T-helper 1 cell treated with Interleukin-12 subunit alpha and Interleukin-12 subunit beta and Interleukin-4 antibody, amounts not matched to agents 30 ng/mL and 1 ng/mL, for 36 hours (primary cell): ENCODE measurements at regions not wholly inside any gene's neighbourhood (a gene's known extent, or its start where the extent isn't known, plus 50 kb on each side); places are given as distances from the start of the nearest gene placed in this dataset.
"Not testable (repeated sequence)": the region's sequence is repeated elsewhere in the genome, so short reads cannot be mapped to it uniquely, and the experiment has no call there.

Experiments
- intact Hi-C: fragments of 100-400 bp; cut with micrococcal nuclease; formaldehyde crosslinking; loops from one replicate; pipeline ENCODE4 v1.15.1; 2024

GRCh38 chr6:168255283-168255881, 64.2 kb downstream of the DACT2 start:
- intact Hi-C loops = no loop called here

- intact Hi-C loops = no loop called here
These were observed 67.3 kb downstream of the DACT2 start for GRCh38 chr6:168252267-168252666.

GRCh38 chr6:168250250-168250649, 69.3 kb downstream of the DACT2 start:
- intact Hi-C loops = no loop called here

- intact Hi-C loops = no loop called here
These were observed 69.8 kb downstream of the DACT2 start for GRCh38 chr6:168249746-168250145.

- intact Hi-C loops = no loop called here
These were observed 71.4 kb downstream of the DACT2 start for GRCh38 chr6:168248148-168248620.

GRCh38 chr6:168247443-168248147, 72.0 kb downstream of the DACT2 start:
- intact Hi-C loops = no loop called here

- intact Hi-C loops = no loop called here
These were observed 74.5 kb downstream of the DACT2 start for GRCh38 chr6:168244961-168245551.

GRCh38 chr6:168243812-168244376, 75.7 kb downstream of the DACT2 start:
- intact Hi-C loops = no loop called here

- intact Hi-C loops = no loop called here
These were observed 76.7 kb downstream of the DACT2 start for GRCh38 chr6:168242940-168243225.

- intact Hi-C loops = no loop called here
These were observed 77.3 kb downstream of the DACT2 start for GRCh38 chr6:168242111-168242939.

GRCh38 chr6:168240160-168240559, 79.4 kb downstream of the DACT2 start:
- intact Hi-C loops = no loop called here

- intact Hi-C loops = no loop called here
These were observed 80.4 kb downstream of the DACT2 start for GRCh38 chr6:168239044-168239773.

- intact Hi-C loops = no loop called here
These were observed 81.2 kb downstream of the DACT2 start for GRCh38 chr6:168238159-168238909.

- intact Hi-C loops = not testable (repeated sequence)
These were observed 85.7 kb downstream of the DACT2 start for GRCh38 chr6:168233875-168234213.

- intact Hi-C loops = no loop called here
These were observed 86.3 kb downstream of the DACT2 start for GRCh38 chr6:168232989-168233874.

- intact Hi-C loops = no loop called here
These were observed 87.0 kb downstream of the DACT2 start for GRCh38 chr6:168232528-168232927.

- intact Hi-C loops = no loop called here
These were observed 87.5 kb downstream of the DACT2 start for GRCh38 chr6:168232062-168232461.

- intact Hi-C loops = no loop called here
These were observed 88.1 kb downstream of the DACT2 start for GRCh38 chr6:168231393-168231957.

- intact Hi-C loops = no loop called here
These were observed 90.2 kb downstream of the DACT2 start for GRCh38 chr6:168229368-168229752.
